ENCODE measurements at regions not wholly inside any gene's neighbourhood (a gene's known extent, or its start where the extent isn't known, plus 50 kb on each side); places are given as distances from the start of the nearest gene placed in this dataset.

- 99% methylated on average over 3 of the region's 3 CpGs for WGBS
- Histone ChIP-seq H3K27ac (no peak overlapping the region), H3K27me3 (no peaks in the 10 kb centered on the region), H3K36me3 (no peaks in the 10 kb centered on the region), H3K4me3 (no peak overlapping the region), H3K4me1 (peaks cover 57% of the 10 kb centered on the region), H3K9me3 (no peaks in the 10 kb centered on the region)
- DNase-seq (ENCODE audit: low spot score in 2 of 2), result no peak
- no peak for TF ChIP-seq EP300 (IDR thresholded peaks at IDR 0.05)
- no peak for TF ChIP-seq POLR2AphosphoS5 (IDR thresholded peaks at IDR 0.05)
Observed at GRCh38 chr5:124653666-124654065, 92.8 kb downstream of the ZNF608 start.

GRCh38 chr5:124652892-124653441 is 93.5 kb downstream of the ZNF608 start:
- no peaks in the 10 kb centered on the region for H3K36me3 ChIP-seq
- H3K9me3 ChIP-seq, result no peaks in the 10 kb centered on the region
- no peak overlapping the region for H3K4me3 ChIP-seq
- WGBS, result 96% methylated on average over 2 of the region's 2 CpGs
- H3K27me3 ChIP-seq, result no peaks in the 10 kb centered on the region
- no peak overlapping the region for H3K27ac ChIP-seq
- DNase-seq (ENCODE audit: low spot score in 2 of 2), result no peak
- peaks cover 59% of the 10 kb centered on the region for H3K4me1 ChIP-seq
- TF ChIP-seq CTCF (IDR thresholded peaks at IDR 0.05) (no peak), EP300 (IDR thresholded peaks at IDR 0.05) (no peak), POLR2A (IDR thresholded peaks at IDR 0.05) (no peak), POLR2AphosphoS5 (IDR thresholded peaks at IDR 0.05) (no peak)

GRCh38 chr5:124652514-124652819 is 94.0 kb downstream of the ZNF608 start:
- no peak for DNase-seq (ENCODE audit: low spot score in 2 of 2)
- Histone ChIP-seq H3K4me1 (peaks cover 59% of the 10 kb centered on the region), H3K36me3 (peaks cover 4% of the 10 kb centered on the region), H3K9me3 (no peaks in the 10 kb centered on the region), H3K4me3 (no peak overlapping the region), H3K27me3 (no peaks in the 10 kb centered on the region), H3K27ac (no peak overlapping the region)
- TF ChIP-seq POLR2AphosphoS5 (IDR thresholded peaks at IDR 0.05), result no peak
- no peak for TF ChIP-seq CTCF (IDR thresholded peaks at IDR 0.05)
- TF ChIP-seq EP300 (IDR thresholded peaks at IDR 0.05), result no peak
- no peak for TF ChIP-seq POLR2A (IDR thresholded peaks at IDR 0.05)
- 89% methylated on average over 2 of the region's 2 CpGs for WGBS

GRCh38 chr5:124651663-124652513 is 94.6 kb downstream of the ZNF608 start:
- TF ChIP-seq POLR2AphosphoS5 (IDR thresholded peaks at IDR 0.05), result peak in 1 of 3 donors; percentile 45
- TF ChIP-seq EP300 (IDR thresholded peaks at IDR 0.05), result no peak
- WGBS, result 9% methylated on average over 42 of the region's 54 CpGs
- Histone ChIP-seq H3K27ac (peak overlapping the region; percentile 74), H3K9me3 (no peaks in the 10 kb centered on the region), H3K36me3 (peaks cover 6% of the 10 kb centered on the region), H3K4me3 (peak overlapping the region; percentile 57), H3K4me1 (peaks cover 56% of the 10 kb centered on the region), H3K27me3 (no peaks in the 10 kb centered on the region)
- DNase-seq (ENCODE audit: low spot score in 2 of 2), result peak; percentile 79 to 86

GRCh38 chr5:124650951-124651662 is 95.3 kb downstream of the ZNF608 start:
- H3K9me3 ChIP-seq, result no peaks in the 10 kb centered on the region
- peak overlapping the region; percentile 57 for H3K4me3 ChIP-seq
- WGBS, result 11% methylated on average over 3 of the region's 3 CpGs
- H3K27me3 ChIP-seq, result no peaks in the 10 kb centered on the region
- peaks cover 6% of the 10 kb centered on the region for H3K36me3 ChIP-seq
- peaks cover 51% of the 10 kb centered on the region for H3K4me1 ChIP-seq
- TF ChIP-seq POLR2AphosphoS5 (IDR thresholded peaks at IDR 0.05), result no peak
- TF ChIP-seq CTCF (IDR thresholded peaks at IDR 0.05), result no peak
- TF ChIP-seq EP300 (IDR thresholded peaks at IDR 0.05), result no peak
- TF ChIP-seq POLR2A (IDR thresholded peaks at IDR 0.05), result no peak
- H3K27ac ChIP-seq, result peak overlapping the region; percentile 74
- no peak for DNase-seq (ENCODE audit: low spot score in 2 of 2)

GRCh38 chr5:124650147-124650561 is 96.3 kb downstream of the ZNF608 start:
- no peak for DNase-seq (ENCODE audit: low spot score in 2 of 2)
- TF ChIP-seq EP300 (IDR thresholded peaks at IDR 0.05) (no peak), POLR2A (IDR thresholded peaks at IDR 0.05) (no peak), POLR2AphosphoS5 (IDR thresholded peaks at IDR 0.05) (no peak), CTCF (IDR thresholded peaks at IDR 0.05) (no peak)
- H3K9me3 ChIP-seq, result no peaks in the 10 kb centered on the region
- 43% methylated on average over 4 of the region's 4 CpGs for WGBS
- H3K36me3 ChIP-seq, result peaks cover 6% of the 10 kb centered on the region
- H3K4me1 ChIP-seq, result peaks cover 41% of the 10 kb centered on the region
- H3K27ac ChIP-seq, result no peak overlapping the region
- H3K4me3 ChIP-seq, result peak overlapping the region; percentile 0
- H3K27me3 ChIP-seq, result no peaks in the 10 kb centered on the region
